Activated CD4-positive, alpha-beta T cell treated with anti-CD3 and anti-CD28 coated beads, Interleukin-10, Interleukin-2, amounts not matched to agents 100 ng/mL and 50 ng/mL, durations not matched to agents 16 hours and 8 hours (primary cell): ENCODE measurements at regions not wholly inside any gene's neighbourhood (a gene's known extent, or its start where the extent isn't known, plus 50 kb on each side); places are given as distances from the start of the nearest gene placed in this dataset.
"Not testable (repeated sequence)": the region's sequence is repeated elsewhere in the genome, so short reads cannot be mapped to it uniquely, and the experiment has no call there.

Source experiments
- DNase-seq: peaks from one replicate; pipeline ENCODE4 v3.0.0-alpha.2; 2020

GRCh38 chr2:89537862-89538261 lies 846.4 kb downstream of the RPIA start:
- not testable (repeated sequence) for DNase-seq

- DNase-seq = not testable (repeated sequence)
These were observed 852.6 kb downstream of the RPIA start for GRCh38 chr2:89544110-89544509.

GRCh38 chr2:89579154-89579553 lies 887.7 kb downstream of the RPIA start:
- not testable (repeated sequence) for DNase-seq

- DNase-seq = not testable (repeated sequence)
These were observed 891.3 kb downstream of the RPIA start for GRCh38 chr2:89582816-89583215.

GRCh38 chr2:89584046-89584445 lies 892.6 kb downstream of the RPIA start:
- DNase-seq = not testable (repeated sequence)

DNA sequence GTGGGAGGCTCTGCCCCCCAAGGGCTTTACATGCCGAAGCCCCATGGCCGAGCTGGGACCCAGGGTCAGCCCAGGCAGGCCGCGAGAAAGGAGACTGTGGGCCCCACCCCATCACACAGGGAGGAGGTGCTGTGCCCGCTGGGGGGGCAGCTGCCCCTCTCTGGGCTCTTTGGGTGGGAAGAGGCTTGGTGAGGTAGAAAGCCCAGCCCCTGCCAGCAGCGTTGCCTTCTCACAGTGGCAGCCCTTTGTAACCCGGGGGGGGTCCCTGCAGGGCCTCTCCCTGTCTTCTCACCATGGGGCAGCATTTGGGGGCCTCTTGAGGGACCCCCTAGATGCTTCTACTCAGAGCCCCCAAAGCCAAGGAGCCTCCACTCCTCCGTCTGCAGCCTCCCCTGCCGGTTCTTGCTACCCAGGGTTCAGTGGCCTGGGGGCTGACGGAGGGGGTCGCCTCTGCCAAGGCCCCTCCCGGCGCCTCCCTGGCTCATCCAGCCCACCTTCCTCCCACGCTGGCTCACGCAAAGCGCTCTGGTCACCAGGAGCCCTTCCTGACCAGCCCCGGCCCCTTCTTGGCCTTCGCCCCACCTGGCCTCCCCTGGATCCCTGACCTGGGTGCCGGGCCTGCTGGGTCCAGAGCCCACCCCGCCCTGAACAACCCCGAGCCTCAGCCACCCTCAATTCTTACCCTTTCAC lies 893.5 kb downstream of the RPIA start:
- DNase-seq = not testable (repeated sequence)

GRCh38 chr2:89585558-89585920 lies 894.1 kb downstream of the RPIA start:
- DNase-seq = peak; percentile 42

DNA sequence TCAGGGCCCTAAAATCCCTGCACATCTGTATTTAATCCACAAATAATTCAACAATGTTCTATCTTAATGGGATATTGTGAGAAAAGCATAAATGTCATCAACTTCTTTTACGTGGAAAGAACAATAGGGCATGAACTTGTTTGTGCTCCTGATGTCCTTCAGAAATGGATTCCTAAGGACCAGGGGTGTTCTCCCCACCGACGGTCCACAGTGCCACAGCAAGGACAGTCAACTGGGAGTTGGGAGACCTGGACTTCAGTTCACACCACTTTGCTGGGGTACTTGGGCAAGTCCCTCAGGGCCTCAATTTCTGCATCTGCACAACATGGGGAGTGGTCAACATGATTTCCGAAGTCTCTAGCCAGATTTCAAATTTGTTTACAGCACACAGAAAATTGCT lies 908.4 kb downstream of the RPIA start:
- DNase-seq = not testable (repeated sequence)

GRCh38 chr2:89606514-89606913 lies 915.0 kb downstream of the RPIA start:
- not testable (repeated sequence) for DNase-seq

DNA sequence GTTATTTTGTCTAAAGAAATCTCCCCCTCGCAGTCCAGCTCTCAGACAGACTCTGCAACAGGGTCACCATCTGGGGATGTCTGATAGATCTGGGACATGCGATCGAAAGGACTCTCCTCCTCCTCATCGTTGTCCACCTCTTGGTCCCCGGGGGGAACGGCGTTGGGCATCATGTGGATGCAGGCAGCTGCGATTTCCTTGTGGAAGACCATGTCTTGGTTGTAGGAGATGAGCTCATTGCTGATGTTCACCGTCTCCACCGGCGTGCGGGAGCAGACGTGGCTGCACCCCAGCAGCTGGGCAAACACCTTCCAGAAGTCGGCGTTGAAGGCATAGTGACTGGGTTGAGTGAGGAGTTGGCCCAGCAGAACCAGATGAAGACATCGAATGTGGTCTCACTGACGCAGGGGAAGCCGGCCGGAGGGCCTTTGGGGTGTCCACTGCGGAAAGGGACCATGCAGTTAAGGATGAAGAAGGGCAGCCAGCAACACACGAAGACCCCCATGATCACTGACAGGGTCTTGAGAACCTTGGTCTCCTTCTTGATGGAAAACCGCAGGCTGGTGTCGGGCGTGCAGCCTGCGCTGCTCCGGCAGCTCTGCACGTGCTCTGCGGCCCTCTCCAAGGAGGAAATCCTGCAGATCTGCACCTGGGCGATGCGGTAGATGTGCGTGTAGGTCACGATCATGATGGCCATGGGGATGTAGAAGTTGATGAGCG lies 918.9 kb downstream of the RPIA start:
- DNase-seq = not testable (repeated sequence)

GRCh38 chr2:89610927-89611515 lies 919.5 kb downstream of the RPIA start:
- DNase-seq = not testable (repeated sequence)

- DNase-seq = not testable (repeated sequence)
These were observed 920.2 kb downstream of the RPIA start for GRCh38 chr2:89611710-89612109.

- not testable (repeated sequence) for DNase-seq
These were observed 957.8 kb downstream of the RPIA start for GRCh38 chr2:89649268-89649667.

GRCh38 chr2:89679254-89679653 lies 987.8 kb downstream of the RPIA start:
- not testable (repeated sequence) for DNase-seq
